ENCODE measurements at regions not wholly inside any gene's neighbourhood (a gene's known extent, or its start where the extent isn't known, plus 50 kb on each side); places are given as distances from the start of the nearest gene placed in this dataset.

- TF ChIP-seq CTCF (IDR thresholded peaks at IDR 0.05; ENCODE audit: insufficient read depth, low read length) (no peak), POLR2AphosphoS5 (IDR thresholded peaks at IDR 0.05; ENCODE audit: low read depth) (no peak), GABPA (IDR thresholded peaks at IDR 0.05; ENCODE audit: low read depth) (no peak), REST (IDR thresholded peaks at IDR 0.05; ENCODE audit: insufficient replicate concordance, low read depth) (no peak), SPI1 (IDR thresholded peaks at IDR 0.05; ENCODE audit: borderline replicate concordance, low read depth) (no peak)
Observed at GRCh38 chr19:28542394-28543243, 670.3 kb downstream of the UQCRFS1 start.
